Stimulated activated CD4-positive, alpha-beta T cell treated with anti-CD3 and anti-CD28 coated beads, Interleukin-4, amount 100 ng/mL, for 4 hours (primary cell): ENCODE measurements at regions not wholly inside any gene's neighbourhood (a gene's known extent, or its start where the extent isn't known, plus 50 kb on each side); places are given as distances from the start of the nearest gene placed in this dataset.

Experiments
- DNase-seq, 2 experiments: peaks; one replicate each; pipeline ENCODE4 v3.0.0-alpha.2; 2020

DNA sequence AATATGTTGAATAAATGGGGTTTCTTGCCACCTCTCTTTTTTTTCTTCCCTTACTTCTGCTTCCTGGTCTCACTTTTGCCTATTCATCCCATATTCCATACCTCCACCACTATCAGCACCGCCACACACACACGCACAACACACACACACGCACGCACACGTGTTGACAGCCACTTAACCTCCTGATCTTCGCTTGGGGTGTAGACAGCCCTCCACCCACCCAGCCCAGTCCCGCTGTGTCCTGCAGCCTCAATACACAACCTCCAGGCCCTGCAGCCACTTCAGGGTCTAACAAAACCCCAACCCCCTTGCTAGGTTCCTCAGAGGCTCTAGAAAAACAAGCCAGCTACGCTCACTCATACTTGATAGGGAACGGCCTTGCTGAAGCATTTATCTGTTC lies 72.3 kb downstream of the LINC00237 start:
- DNase-seq: no peak

DNA sequence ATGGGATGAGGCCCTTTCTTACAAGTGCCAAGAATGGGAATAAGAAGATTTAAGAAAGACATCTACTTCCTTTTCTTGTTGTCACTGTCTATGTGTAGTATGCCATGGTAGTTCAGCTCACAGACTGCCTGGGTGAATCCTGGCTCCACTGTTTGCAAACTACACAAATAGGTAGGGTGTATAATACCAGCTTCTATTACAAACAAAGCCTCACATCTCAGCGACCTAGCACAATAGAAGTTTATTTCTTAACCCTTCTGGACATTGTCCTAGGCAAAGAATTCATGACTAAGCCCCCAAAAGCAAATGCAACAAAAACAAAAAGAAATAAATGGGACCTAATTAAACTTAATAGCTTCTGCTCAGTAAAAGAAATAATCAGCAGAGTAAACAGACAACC lies 74.5 kb downstream of the LINC00237 start:
- no peak for DNase-seq

DNA sequence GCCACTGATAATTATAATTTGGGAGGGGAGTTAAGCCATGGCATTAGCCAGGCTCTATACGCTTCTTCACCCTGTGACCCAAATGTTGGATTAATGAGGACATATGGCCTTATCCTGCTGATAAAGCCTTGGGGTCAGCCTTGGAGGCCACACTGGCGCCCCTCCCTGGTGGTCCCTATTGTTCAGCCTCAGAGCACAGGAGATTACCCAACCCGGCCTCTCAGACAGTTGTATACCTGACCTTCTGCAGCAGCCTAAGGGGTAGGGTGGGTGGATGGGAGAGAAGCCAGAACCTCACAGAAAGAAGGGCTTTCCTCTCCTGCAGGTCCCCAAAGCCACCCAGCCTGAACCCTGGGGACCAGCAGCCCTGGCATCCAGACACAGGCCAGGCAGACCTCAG lies 76.8 kb downstream of the LINC00237 start:
- DNase-seq: no peak

DNA sequence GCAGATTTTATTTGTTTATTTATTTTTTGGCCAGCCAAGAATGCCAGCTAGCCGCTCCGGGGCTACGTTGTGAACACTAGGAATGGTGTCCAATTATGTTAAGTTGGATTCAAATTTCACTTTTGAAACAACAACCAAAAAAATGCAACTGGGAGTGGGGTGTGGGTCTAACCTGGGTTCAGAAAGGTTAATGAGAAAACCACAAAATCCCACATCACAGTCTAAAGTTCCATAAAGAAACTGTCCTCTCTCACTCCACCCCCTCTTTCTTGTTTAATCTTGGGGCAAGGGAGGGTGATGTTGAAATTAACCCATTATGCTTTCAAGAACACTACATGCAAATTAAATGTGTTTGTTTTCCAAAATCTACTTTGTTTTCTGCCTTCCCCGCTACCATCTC lies 77.2 kb downstream of the LINC00237 start:
- DNase-seq: no peak

- DNase-seq: no peak
These were observed 77.7 kb downstream of the LINC00237 start for GRCh38 chr20:21028436-21028835.

DNA sequence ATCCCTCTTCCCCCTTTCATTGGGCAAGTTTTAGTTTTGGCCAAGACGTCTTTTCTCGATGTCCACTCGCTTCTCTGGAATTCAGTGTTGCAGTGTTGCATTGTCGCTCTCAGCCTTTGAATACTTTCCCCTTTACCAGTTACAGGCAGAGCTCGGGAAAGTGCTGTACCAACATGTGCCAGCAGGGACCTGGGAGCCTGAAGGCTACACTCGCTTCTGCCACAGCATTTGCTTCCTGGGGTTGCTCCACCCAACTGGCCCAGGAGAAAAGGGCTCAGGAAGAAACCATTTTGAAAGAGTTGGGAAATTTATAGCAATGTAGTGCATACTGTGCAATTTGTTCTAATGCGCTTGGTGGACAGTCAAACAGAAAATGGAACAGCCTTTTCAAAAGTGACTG lies 78.6 kb downstream of the LINC00237 start:
- DNase-seq: no peak

DNA sequence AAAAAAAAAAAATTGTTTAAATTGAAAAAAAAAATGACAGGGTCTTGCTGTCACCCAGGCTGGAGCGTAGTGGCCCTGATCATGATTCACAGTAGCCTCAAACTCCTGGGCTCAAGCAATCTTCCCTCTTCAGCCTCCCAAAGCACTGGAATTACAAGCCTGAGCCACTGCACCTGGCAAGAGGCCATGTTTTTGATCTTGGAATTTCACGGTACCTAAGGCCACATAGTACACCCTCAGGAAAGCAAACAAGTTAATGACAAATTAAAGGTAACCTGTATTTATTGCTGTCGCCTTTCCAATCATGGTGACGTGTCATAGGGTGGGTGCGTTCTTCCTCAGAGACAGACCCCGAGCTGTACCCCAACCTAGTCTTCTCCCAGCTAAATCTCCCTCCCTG lies 79.2 kb downstream of the LINC00237 start:
- DNase-seq: no peak

GRCh38 chr20:21024420-21024819 lies 81.7 kb downstream of the LINC00237 start:
- no peak for DNase-seq

DNA sequence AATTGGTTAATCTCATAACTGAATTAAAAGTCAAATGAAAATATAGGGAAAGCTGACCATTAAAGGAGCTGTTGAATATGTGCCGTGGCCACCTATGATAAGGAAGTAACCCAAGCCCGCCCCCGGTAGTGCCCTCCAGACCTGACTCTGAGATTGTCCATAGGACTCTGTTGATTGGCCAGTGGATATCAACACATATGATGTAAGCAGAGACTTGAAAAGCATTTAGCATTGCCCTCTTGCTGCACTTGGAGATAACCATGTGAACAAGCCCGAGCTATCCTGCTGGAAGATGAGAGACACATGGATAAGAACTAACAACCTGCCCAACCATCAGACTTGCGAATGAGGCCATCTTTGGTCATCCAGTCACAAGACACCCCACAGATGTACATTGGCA lies 83.2 kb downstream of the LINC00237 start:
- DNase-seq: no peak

DNA sequence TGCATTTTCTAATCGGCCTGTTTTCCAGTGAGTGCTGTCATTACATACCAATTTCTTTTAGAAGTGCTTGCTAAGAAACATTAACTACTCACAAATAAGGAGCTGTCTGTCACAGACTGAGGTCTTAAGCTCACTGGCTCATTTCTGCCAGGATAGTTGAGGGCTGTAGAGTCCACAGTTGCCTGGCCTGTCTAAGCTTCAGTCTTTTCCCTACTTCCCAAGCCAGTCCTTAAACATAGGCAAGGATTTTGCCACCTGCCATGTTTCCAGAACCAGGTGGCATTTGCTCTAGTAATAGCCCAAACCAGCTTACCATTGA lies 84.7 kb downstream of the LINC00237 start:
- no peak for DNase-seq

- no peak for DNase-seq
These were observed 85.3 kb downstream of the LINC00237 start for GRCh38 chr20:21020659-21021471.

DNA sequence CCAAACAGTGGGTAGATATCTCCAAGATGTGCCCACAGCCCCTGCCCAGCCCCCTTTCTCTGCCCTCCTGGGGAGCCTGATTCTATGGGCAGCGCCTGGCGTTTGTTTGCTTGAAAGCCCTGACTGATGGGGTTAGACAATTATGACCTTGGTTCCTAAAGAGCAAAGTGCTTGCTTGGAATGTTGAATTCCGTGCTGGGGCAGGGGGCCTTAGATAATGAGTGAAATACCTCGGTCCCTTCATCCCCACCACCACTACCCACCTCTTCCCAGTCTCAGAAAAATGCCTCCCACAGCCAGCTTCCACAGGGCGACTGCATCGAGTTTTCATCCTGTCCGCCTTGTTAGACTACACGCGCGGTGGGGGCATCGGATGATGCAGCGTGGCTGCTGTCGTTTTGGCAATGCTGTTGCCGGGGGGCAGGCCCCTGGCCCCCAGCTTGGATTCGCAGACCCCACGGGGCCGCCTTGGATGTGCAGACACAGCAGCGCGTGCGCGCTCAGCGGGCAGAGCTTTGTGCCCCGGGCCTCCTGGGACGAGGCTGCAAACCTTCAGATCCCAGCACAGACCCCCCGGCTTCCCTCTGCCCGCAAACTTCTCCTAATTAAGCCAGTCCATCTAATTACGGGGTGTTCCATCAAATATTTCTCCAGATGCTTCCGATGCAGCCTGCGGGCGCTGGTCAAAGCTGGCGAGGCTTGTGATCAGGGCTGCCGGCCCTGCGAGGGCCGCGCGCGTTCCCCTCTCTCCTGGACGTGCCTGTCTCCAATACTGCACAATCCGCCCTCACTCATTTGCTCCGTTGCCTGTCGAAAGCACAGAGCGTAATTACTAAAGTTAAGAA lies 86.1 kb downstream of the LINC00237 start:
- no peak for DNase-seq

GRCh38 chr20:21019468-21019813 lies 86.7 kb downstream of the LINC00237 start:
- DNase-seq: no peak

DNA sequence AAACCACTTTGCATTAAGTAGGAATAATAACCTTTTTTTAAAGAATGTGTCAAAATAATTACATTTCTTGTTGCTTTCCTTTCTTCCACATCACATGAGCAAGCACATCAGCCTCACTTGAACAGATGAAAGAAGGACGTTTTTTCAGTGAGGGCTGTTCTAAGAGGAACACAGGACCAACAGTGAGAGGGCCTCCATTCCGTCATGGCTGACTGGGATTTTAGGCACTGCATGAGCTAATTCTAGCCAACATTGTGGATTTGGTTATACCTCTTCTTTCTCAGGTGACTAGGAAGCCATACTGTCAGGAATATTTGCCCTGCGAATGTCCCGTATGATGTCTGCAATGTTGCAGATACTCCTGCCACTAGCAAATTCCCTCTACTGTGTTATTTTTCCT lies 87.6 kb downstream of the LINC00237 start:
- no peak for DNase-seq

DNA sequence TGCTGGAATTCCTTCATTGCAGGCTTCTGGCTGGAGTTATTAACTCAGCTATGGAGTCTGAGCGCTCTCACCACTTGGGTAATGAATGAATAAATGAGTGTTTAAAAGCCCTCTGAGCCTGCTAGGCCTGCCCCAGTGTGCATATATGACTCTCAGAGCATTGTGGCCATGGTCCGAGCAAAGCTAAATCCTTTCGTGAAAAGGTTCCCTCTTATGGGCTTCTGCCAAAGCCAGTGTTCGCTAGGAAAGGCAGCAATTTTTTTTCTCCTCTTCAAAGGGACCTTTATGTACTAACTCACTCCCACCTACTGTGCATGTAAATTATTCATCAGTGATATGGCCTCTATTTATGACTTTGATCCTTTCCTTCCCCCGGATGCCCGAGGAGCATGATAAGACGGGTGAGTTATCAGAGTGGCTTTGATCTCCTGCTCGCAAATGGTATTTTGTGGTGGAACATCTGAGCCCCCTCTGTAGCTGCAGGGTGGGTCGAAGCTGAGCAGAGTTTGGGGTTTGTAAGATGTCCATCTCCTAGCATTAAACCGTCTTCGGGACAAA lies 88.6 kb downstream of the LINC00237 start:
- no peak for DNase-seq

DNA sequence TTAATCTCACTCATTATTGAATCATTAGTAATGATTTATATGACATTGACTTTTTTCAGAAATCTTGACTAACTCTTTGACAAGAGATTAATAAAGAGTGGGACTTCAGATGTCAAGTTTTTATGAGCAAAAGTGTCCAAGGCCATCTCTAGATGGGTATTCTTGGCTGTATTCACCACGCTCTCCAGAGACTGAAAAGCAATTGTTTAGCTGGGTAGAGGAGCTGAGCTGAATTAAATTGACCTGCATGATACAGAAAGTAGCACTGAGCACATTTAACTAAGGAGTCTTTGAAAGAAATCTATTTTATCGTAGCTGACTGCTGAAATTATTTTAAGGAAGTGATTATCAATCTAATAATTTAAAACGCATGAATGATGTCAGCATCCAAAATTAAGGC lies 89.4 kb downstream of the LINC00237 start:
- no peak for DNase-seq

DNA sequence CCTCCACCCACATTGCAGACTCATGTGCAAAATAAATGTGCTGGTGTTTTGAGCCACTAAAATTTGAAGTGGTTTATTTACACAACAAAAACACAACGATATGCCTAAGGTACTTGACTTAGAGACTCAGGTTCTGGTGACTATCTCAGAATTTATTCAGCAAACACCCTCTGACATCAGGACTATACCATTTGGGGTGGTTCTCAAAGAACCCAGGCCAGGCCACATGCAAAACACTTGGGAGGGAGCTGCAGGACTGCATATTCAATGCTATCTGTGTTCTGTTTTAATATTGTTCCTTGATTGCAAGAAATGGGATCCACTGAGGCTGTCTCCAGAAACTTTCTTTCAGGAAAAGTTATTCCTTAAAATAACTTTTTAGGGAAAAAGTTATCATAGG lies 91.6 kb downstream of the LINC00237 start:
- DNase-seq: no peak

- no peak for DNase-seq
These were observed 97.2 kb downstream of the LINC00237 start for GRCh38 chr20:21008951-21009350.

GRCh38 chr20:21006611-21007010 lies 99.5 kb downstream of the LINC00237 start:
- no peak for DNase-seq

DNA sequence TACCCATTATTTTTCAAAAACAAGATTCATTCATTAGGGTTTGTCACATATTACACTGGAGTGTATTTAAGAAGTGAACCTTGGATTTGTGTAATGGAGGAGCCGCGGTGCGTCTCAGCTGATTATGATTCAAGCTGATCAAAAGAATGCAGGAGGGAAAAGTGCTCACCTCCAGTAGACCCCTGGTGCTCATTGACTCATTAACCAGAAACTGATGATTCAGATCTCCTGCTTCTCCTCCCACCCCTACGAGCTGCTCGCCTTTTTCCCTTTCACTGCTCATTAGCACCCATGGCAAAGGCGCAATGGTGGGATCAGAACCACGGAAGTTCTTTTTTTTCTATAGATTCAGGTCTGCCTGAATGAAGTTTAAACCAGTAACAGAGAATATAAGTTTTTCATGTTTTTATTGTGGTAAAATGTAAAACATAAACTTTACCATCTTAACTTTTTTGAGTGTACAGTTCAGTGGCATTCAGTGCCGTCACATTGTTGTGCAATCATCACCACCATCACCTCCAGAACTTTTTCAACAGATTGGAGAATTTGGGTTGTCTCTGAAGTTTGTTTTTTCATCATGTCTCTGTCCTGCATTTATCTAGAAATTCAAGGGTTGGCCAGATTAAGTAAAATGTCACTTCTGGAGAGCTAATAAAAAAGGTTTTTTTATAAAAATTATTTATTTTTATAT lies 101.6 kb downstream of the LINC00237 start:
- no peak for DNase-seq

DNA sequence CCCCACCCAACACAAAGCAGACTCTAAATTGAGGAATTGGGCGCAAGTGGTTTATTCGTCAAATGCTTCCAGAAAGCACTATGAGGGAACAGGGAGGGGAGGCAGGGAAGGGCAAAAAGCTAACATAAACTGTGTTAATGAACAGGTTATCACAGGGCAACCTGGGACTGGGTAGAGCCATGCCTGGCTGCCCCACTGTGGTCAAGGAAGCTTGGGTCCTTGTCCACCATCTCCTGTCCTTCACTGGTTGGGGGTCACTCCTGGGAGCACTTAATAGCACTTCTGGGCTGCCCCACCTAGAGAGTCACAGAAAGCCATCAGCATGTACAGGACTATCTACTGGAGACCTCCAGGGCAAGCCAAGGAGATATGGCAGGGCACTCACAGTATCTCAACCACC lies 102.3 kb downstream of the LINC00237 start:
- DNase-seq: no peak

DNA sequence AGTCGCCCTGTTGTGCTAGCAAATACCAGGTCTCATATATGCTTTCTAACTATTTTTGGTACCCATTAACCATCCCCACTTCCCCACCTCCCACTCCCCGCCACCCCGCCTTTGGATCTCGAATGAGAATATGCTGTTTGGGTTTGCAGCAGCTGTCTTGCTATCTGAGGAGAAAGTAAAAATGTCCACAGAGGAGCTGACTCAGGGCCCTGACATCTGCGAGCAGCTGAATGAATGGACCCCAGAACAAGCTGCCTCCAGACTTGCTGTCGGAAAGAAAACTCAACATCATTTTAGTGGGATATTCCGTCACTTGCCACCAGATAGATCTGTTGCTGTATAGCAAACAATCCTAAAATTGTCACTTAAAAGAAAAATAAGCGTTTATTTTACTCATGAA lies 103.7 kb downstream of the LINC00237 start:
- DNase-seq: no peak

- DNase-seq: no peak
These were observed 112.8 kb downstream of the LINC00237 start for GRCh38 chr20:20993372-20993771.
